HepG2 (cell line): ENCODE measurements at regions not wholly inside any gene's neighbourhood (a gene's known extent, or its start where the extent isn't known, plus 50 kb on each side); places are given as distances from the start of the nearest gene placed in this dataset.

Source experiments
- BHLHE40 ChIP-seq: IDR thresholded peaks from 2 replicates; pipeline ENCODE4 v1.6.1; 2011; ENCODE audit warnings: low read length, improper control_type of control experiment
- CREB1 ChIP-seq, 2 experiments: fragments of 450-650 bp in 1 of 2; IDR thresholded peaks; 2 replicates each; pipeline ENCODE4 v1.6.1; 2016 to 2017; ENCODE audit warnings: control low read depth in 1 of 2, mild to moderate bottlenecking in 1 of 2, missing compliant biosample characterization in 1 of 2, missing genetic modification characterization in 1 of 2
- FOXK2 ChIP-seq: fragments of 450-650 bp; IDR thresholded peaks from 2 replicates; pipeline ENCODE4 v1.6.1; 2016
- FOXP1 ChIP-seq, 2 experiments: fragments of 450-650 bp in 1 of 2; IDR thresholded peaks; 2 replicates each; pipeline ENCODE4 v1.6.1; 2017 to 2018; ENCODE audit warnings: antibody characterized with exemption in 1 of 2
- HOXA3 ChIP-seq: sonication (generic); formaldehyde crosslinking; IDR thresholded peaks from 2 replicates; pipeline ENCODE4 v1.5.0; 2020; ENCODE audit warnings: missing genetic modification reagents
- MED8 ChIP-seq: sonication (generic); formaldehyde crosslinking; IDR thresholded peaks from 2 replicates; pipeline ENCODE4 v1.8.1; 2023; ENCODE audit warnings: mild to moderate bottlenecking, missing genetic modification reagents; ENCODE audit not compliant: insufficient replicate concordance
- MTERF4 ChIP-seq: sonication (generic); formaldehyde crosslinking; IDR thresholded peaks from 2 replicates; pipeline ENCODE4 v1.8.0; 2023; ENCODE audit warnings: mild to moderate bottlenecking, missing genetic modification reagents
- MYPOP ChIP-seq: sonication (generic); formaldehyde crosslinking; IDR thresholded peaks from 2 replicates; pipeline ENCODE4 v1.8.1; 2023; ENCODE audit warnings: mild to moderate bottlenecking, moderate library complexity, missing genetic modification reagents
- NFE2 ChIP-seq: sonication (generic); formaldehyde crosslinking; IDR thresholded peaks from 2 replicates; pipeline ENCODE4 v1.4.0; 2020; ENCODE audit warnings: missing genetic modification reagents
- POGZ ChIP-seq: sonication (generic); formaldehyde crosslinking; IDR thresholded peaks from 2 replicates; pipeline ENCODE4 v1.4.0; 2020; ENCODE audit warnings: mild to moderate bottlenecking, missing genetic modification reagents
- SALL2 ChIP-seq: sonication (generic); formaldehyde crosslinking; IDR thresholded peaks from 2 replicates; pipeline ENCODE4 v1.8.1; 2023; ENCODE audit warnings: mild to moderate bottlenecking, missing genetic modification reagents, inconsistent platforms
- THYN1 ChIP-seq: sonication (generic); formaldehyde crosslinking; IDR thresholded peaks from 2 replicates; pipeline ENCODE4 v1.8.1; 2023; ENCODE audit warnings: low read depth, mild to moderate bottlenecking, moderate library complexity, missing genetic modification reagents, borderline replicate concordance
- ZBTB33 ChIP-seq: sonication (generic); formaldehyde crosslinking; IDR thresholded peaks from 2 replicates; pipeline ENCODE4 v1.4.0; 2020; ENCODE audit warnings: missing genetic modification reagents
- ZFP82 ChIP-seq: sonication (generic); formaldehyde crosslinking; IDR thresholded peaks from 2 replicates; pipeline ENCODE4 v1.5.1; 2020; ENCODE audit warnings: mild to moderate bottlenecking, missing genetic modification reagents, borderline replicate concordance
- ZNF232 ChIP-seq: sonication (generic); formaldehyde crosslinking; IDR thresholded peaks from 2 replicates; pipeline ENCODE4 v1.4.0; 2020; ENCODE audit warnings: missing genetic modification reagents, borderline replicate concordance
- ZNF235 ChIP-seq: sonication (generic); formaldehyde crosslinking; IDR thresholded peaks from 2 replicates; pipeline ENCODE4 v1.8.1; 2023; ENCODE audit warnings: mild to moderate bottlenecking, missing genetic modification reagents, borderline replicate concordance
- ZNF274 ChIP-seq: sonication (generic); formaldehyde crosslinking; IDR thresholded peaks from 2 replicates; pipeline ENCODE4 v1.5.1; 2020; ENCODE audit warnings: mild to moderate bottlenecking, missing genetic modification reagents
- ZNF629 ChIP-seq: sonication (generic); formaldehyde crosslinking; conservative IDR thresholded peaks from 2 replicates; pipeline ENCODE4 v1.5.0; 2020; ENCODE audit warnings: missing genetic modification reagents
- ZNF652 ChIP-seq: IDR thresholded peaks from 2 replicates; pipeline ENCODE4 v1.6.1; 2016; ENCODE audit warnings: low read depth, borderline replicate concordance
- ZNF713 ChIP-seq: sonication (generic); formaldehyde crosslinking; IDR thresholded peaks from 2 replicates; pipeline ENCODE4 v1.4.0; 2020; ENCODE audit warnings: mild to moderate bottlenecking, missing genetic modification reagents
- ZNF766 ChIP-seq: sonication (generic); formaldehyde crosslinking; IDR thresholded peaks from 2 replicates; pipeline ENCODE4 v1.5.0; 2020; ENCODE audit warnings: missing genetic modification reagents, borderline replicate concordance
- TF ChIP-seq, protein P1 (sequence below): IDR thresholded peaks from 2 replicates; pipeline ENCODE4 v1.6.1; 2016; ENCODE audit warnings: low read depth
- TF ChIP-seq, protein P2 (sequence below), 2 experiments: fragments of 450-650 bp in 1 of 2; sonication (generic) in 1 of 2; formaldehyde crosslinking; IDR thresholded peaks; 2 replicates each; pipeline versions ENCODE4 v1.5.0 to v1.8.0; 2020 to 2022; ENCODE audit warnings: mild to moderate bottlenecking in 1 of 2, missing genetic modification reagents in 1 of 2

DNA sequence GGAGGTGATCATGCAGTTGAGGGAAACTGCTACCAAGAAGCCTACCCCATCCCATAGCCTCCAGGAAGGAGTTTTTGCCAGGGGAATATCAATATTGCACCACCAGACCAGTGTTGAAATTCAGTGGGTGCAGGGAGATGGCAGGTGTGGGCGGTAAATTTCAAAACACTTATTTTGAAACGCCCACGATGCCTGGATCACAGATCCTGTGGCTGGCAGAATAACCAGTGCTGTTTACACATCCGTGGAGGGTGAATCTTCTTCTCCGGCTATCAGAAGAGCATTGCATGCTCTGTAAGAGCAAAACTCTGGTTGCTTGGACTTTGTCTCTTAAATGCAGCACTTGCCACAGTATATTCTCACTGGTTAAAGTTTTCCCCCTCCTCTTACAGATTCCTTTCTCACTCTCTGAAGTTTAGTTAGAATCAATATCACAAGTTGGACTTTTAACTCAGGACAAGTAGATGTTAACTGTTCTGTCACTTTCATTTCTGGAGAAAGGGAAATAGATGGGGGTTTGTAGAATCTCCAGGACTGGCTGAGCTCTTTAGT is 70.5 kb upstream of the ZCCHC2 start (continued):
- TF ChIP-seq MTERF4 (CRISPR knock-in tag) (no peak), THYN1 (CRISPR knock-in tag) (peak; percentile 82; the same call in 1 of the 2 replicates), SALL2 (CRISPR knock-in tag) (peak; percentile 69; the same call in 1 of the 2 replicates), ZBTB33 (CRISPR knock-in tag) (peak; percentile 57; the same call in 1 of the 2 replicates), ZNF629 (CRISPR knock-in tag) (peak; percentile 51), ZNF713 (CRISPR knock-in tag) (no peak), MYPOP (CRISPR knock-in tag) (peak; percentile 82; the same call in 1 of the 2 replicates), CREB1 (IDR thresholded peaks at IDR 0.05) (no peak), CREB1 (CRISPR knock-in tag; IDR thresholded peaks at IDR 0.05) (peak; percentile 84), NFE2 (CRISPR knock-in tag) (no peak), MED8 (CRISPR knock-in tag) (peak; percentile 82), ZFP82 (CRISPR knock-in tag) (no peak), POGZ (peak; percentile 58), FOXP1 (IDR thresholded peaks at IDR 0.05) (peak; percentile 64; the same call in 1 of the 2 replicates), FOXP1 (CRISPR knock-in tag; IDR thresholded peaks at IDR 0.05) (peak; percentile 91), ZNF766 (CRISPR knock-in tag) (0 out of 2 replicates have a peak, but pooled peaks have one; percentile 74), HOXA3 (CRISPR knock-in tag) (peak; percentile 83; the same call in 1 of the 2 replicates), ZNF235 (CRISPR knock-in tag) (no peak), ZNF652 (CRISPR knock-in tag) (peak; percentile 82), ZNF232 (CRISPR knock-in tag) (0 out of 2 replicates have a peak, but pooled peaks have one; percentile 69), BHLHE40 (peak; percentile 62; the same call in 1 of the 2 replicates), FOXK2 (peak; percentile 91), ZNF274 (CRISPR knock-in tag) (peak; percentile 62; the same call in 1 of the 2 replicates)
- TF ChIP-seq, protein P1, sequence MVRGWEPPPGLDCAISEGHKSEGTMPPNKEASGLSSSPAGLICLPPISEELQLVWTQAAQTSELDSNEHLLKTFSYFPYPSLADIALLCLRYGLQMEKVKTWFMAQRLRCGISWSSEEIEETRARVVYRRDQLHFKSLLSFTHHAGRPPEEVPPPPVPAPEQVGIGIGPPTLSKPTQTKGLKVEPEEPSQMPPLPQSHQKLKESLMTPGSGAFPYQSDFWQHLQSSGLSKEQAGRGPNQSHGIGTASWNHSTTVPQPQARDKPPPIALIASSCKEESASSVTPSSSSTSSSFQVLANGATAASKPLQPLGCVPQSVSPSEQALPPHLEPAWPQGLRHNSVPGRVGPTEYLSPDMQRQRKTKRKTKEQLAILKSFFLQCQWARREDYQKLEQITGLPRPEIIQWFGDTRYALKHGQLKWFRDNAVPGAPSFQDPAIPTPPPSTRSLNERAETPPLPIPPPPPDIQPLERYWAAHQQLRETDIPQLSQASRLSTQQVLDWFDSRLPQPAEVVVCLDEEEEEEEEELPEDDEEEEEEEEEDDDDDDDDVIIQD: peak; percentile 75
- TF ChIP-seq, protein P2, sequence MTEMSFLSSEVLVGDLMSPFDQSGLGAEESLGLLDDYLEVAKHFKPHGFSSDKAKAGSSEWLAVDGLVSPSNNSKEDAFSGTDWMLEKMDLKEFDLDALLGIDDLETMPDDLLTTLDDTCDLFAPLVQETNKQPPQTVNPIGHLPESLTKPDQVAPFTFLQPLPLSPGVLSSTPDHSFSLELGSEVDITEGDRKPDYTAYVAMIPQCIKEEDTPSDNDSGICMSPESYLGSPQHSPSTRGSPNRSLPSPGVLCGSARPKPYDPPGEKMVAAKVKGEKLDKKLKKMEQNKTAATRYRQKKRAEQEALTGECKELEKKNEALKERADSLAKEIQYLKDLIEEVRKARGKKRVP (CRISPR knock-in tag; IDR thresholded peaks at IDR 0.05): peak in 1 of 2 experiments; percentile 94; a peak in 2 of 4 replicates
